Endothelial cell of umbilical vein (primary cell): ENCODE measurements at regions not wholly inside any gene's neighbourhood (a gene's known extent, or its start where the extent isn't known, plus 50 kb on each side); places are given as distances from the start of the nearest gene placed in this dataset.

Source experiments
- BruUV-seq: library from RNA; stranded (reverse); fragments of 400-500 nt; replicated peaks from 2 replicates; lab custom pipeline; 2021; lab: Mats Ljungman, UMichigan
- CTCF ChIA-PET: fragments of 300-600, 350-600 bp; sonication (Branson Sonifier 250); formaldehyde crosslinking; loops from one replicate; lab custom pipeline; 2021; ENCODE audit warnings: antibody characterized with exemption, inconsistent platforms; lab: Charles Lee
- POLR2A ChIA-PET: fragments of 300-600, 350-600 bp; sonication (Branson Sonifier 250); formaldehyde crosslinking; loops from one replicate; lab custom pipeline; 2021; ENCODE audit warnings: antibody characterized with exemption, inconsistent platforms; lab: Charles Lee
- DNase-seq: peaks from one replicate; pipeline ENCODE4 v3.0.0-alpha.2; 2011; ENCODE audit warnings: low read depth, low spot score
- FAIRE-seq: peaks from 2 replicates; lab custom pipeline; 2011; peaks lifted over from hg19 to GRCh38; lab: Jason Lieb, UNC
- H2AFZ ChIP-seq: 2 replicates; pipeline ENCODE4 v1.6.0; 2012; ENCODE audit warnings: low read depth, low read length, control low read depth, inconsistent platforms
- H3K27ac ChIP-seq: 2 replicates; pipeline ENCODE4 v1.5.1; 2011; ENCODE audit warnings: low read depth, mild to moderate bottlenecking, control low read depth, low read length, moderate library complexity; ENCODE audit not compliant: insufficient read depth
- H3K27me3 ChIP-seq, 2 experiments: 2 replicates each; pipeline versions ENCODE4 v1.6.0 to v1.6.1; 2011; ENCODE audit warnings: low read length in 2 of 2, mixed read lengths in 1 of 2; ENCODE audit not compliant: control insufficient read depth in 2 of 2, insufficient read depth in 2 of 2
- H3K36me3 ChIP-seq, 2 experiments: 2 replicates in 1 of 2; 3 replicates in 1 of 2; pipeline ENCODE4 v1.5.1; 2011; ENCODE audit warnings: low read length in 2 of 2, mild to moderate bottlenecking in 1 of 2, moderate library complexity in 1 of 2; ENCODE audit not compliant: control insufficient read depth in 2 of 2, insufficient read depth in 2 of 2; ENCODE audit errors: extremely low read depth in 1 of 2
- H3K4me1 ChIP-seq: 3 replicates; pipeline ENCODE4 v1.5.1; 2011; ENCODE audit warnings: mild to moderate bottlenecking, low read length; ENCODE audit not compliant: control insufficient read depth, insufficient read depth; ENCODE audit errors: extremely low read depth
- H3K4me2 ChIP-seq: 2 replicates; pipeline ENCODE4 v1.6.1; 2011; ENCODE audit warnings: low read length, control low read depth, mixed read lengths; ENCODE audit not compliant: insufficient read depth
- H3K4me3 ChIP-seq, 3 experiments: fragments of 200-600 bp in 1 of 3; sonication (generic), shearing (Covaris generic) in 1 of 3; replicated peaks in 1 of 3; 2 replicates each; pipeline ENCODE4 v1.5.1; 2011 to 2016; ENCODE audit warnings: control low read depth in 3 of 3, low read length in 3 of 3, mild to moderate bottlenecking in 2 of 3, inconsistent platforms in 1 of 3, low read depth in 1 of 3, moderate library complexity in 1 of 3; ENCODE audit not compliant: insufficient read depth in 1 of 3
- H3K79me2 ChIP-seq: 2 replicates; pipeline ENCODE4 v1.6.0; 2012; ENCODE audit warnings: low read length, inconsistent platforms; ENCODE audit not compliant: control insufficient read depth, insufficient read depth
- H3K9ac ChIP-seq: replicated peaks from 2 replicates; pipeline ENCODE3; 2011; ENCODE audit warnings: low read length, control low read depth; ENCODE audit not compliant: insufficient read depth; ENCODE audit errors: extremely low read depth
- H3K9me1 ChIP-seq: replicated peaks from 3 replicates; pipeline ENCODE4 v1.6.0; 2011; ENCODE audit warnings: mild to moderate bottlenecking, low read length; ENCODE audit not compliant: control insufficient read depth, insufficient read depth; ENCODE audit errors: extremely low read depth
- H3K9me3 ChIP-seq: replicated peaks from 2 replicates; pipeline ENCODE4 v1.5.1; 2012; ENCODE audit warnings: low read length, inconsistent platforms; ENCODE audit not compliant: control insufficient read depth, insufficient read depth
- H4K20me1 ChIP-seq: replicated peaks from 2 replicates; pipeline ENCODE3; 2011; ENCODE audit warnings: mild to moderate bottlenecking, low read length; ENCODE audit not compliant: control insufficient read depth, insufficient read depth; ENCODE audit errors: extremely low read depth
- CTCF ChIP-seq, 2 donors: IDR thresholded peaks; 1 replicate in 1 of 2; 2 replicates in 1 of 2; pipeline ENCODE4 v1.5.1; 2011; ENCODE audit warnings: low read length in 2 of 2, mild to moderate bottlenecking in 2 of 2, moderate library complexity in 2 of 2, control low read depth in 1 of 2, inconsistent platforms in 1 of 2, low read depth in 1 of 2; ENCODE audit not compliant: insufficient read depth in 1 of 2; ENCODE audit errors: extremely low read depth in 1 of 2
- EZH2 ChIP-seq: IDR thresholded peaks from 2 replicates; pipeline ENCODE4 v1.6.1; 2012; ENCODE audit warnings: borderline replicate concordance, low read depth, mild to moderate bottlenecking, moderate library complexity, low read length, inconsistent platforms; ENCODE audit not compliant: severe bottlenecking
- FOS ChIP-seq: IDR thresholded peaks from 2 replicates; pipeline ENCODE4 v1.6.1; 2011; ENCODE audit warnings: mild to moderate bottlenecking, low read length, moderate library complexity, borderline replicate concordance; ENCODE audit not compliant: insufficient read depth
- GATA2 ChIP-seq: IDR thresholded peaks from 2 replicates; pipeline ENCODE4 v1.7.0; 2011; ENCODE audit warnings: low read depth, mild to moderate bottlenecking, moderate library complexity, mixed read lengths, low read length; ENCODE audit not compliant: insufficient read length, insufficient read depth
- JUN ChIP-seq: IDR thresholded peaks from 2 replicates; pipeline ENCODE4 v1.6.1; 2011; ENCODE audit warnings: borderline replicate concordance, low read depth; ENCODE audit not compliant: insufficient read length, insufficient read depth
- MAX ChIP-seq: IDR thresholded peaks from 2 replicates; pipeline ENCODE4 v1.6.1; 2011; ENCODE audit not compliant: insufficient read depth, insufficient read length
- MYC ChIP-seq: IDR thresholded peaks from one replicate; pipeline ENCODE4 v1.6.1; 2011; ENCODE audit warnings: mild to moderate bottlenecking, low read depth, low read length
- POLR2A ChIP-seq: IDR thresholded peaks from 2 replicates; pipeline ENCODE4 v1.6.1; 2012; ENCODE audit warnings: low read depth, mild to moderate bottlenecking, control low read depth, low read length
- POLR2AphosphoS5 ChIP-seq: IDR thresholded peaks from 2 replicates; pipeline ENCODE4 v1.6.1; 2012; ENCODE audit warnings: low read depth, mild to moderate bottlenecking, control low read depth, low read length, moderate library complexity; ENCODE audit not compliant: insufficient read depth
- dilution Hi-C: fragments of 300-500 bp; cut with MboI; formaldehyde crosslinking; loops from one replicate; pipeline ENCODE4 v1.15.0; 2019; ENCODE audit warnings: low sequenced_read_pairs; ENCODE audit not compliant: extremely low pct_ligation_motif_present
- intact Hi-C: fragments of 100-400 bp; cut with micrococcal nuclease; formaldehyde crosslinking; loops from one replicate; pipeline ENCODE4 v1.10.0; 2022

DNA sequence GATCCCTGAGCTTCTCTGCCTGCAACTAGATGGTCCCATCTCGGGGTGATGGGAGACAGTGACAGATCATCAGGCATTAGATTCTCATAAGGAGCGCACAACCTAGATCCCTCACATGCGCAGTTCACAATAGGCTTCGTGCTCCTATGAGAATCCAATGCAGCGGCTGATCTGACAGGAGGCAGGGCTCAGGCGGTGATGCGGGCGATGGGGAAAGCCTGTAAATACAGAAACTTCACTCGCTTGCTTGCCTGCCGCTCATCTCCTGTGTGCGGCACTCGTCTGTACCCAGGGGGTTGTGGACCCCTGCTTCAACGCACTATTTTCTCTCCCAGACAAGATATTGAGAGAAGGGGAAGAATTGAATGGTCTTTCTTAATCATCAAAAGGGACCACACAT lies 473.9 kb downstream of the ZNF536 start:
- Histone ChIP-seq H3K27me3 (no peaks in the 10 kb centered on the region), H3K4me2 (no peak overlapping the region), H3K4me3 (no peak overlapping the region), H2AFZ (no peak overlapping the region), H3K27ac (no peak overlapping the region), H3K4me1 (no peaks in the 10 kb centered on the region), H3K9ac (no peak overlapping the region), H3K36me3 (no peaks in the 10 kb centered on the region), H3K79me2 (no peaks in the 10 kb centered on the region), H3K9me1 (no peaks in the 10 kb centered on the region), H3K9me3 (peaks cover 4% of the 10 kb centered on the region), H4K20me1 (no peaks in the 10 kb centered on the region)
- CTCF ChIA-PET, result no interaction called here
- POLR2A ChIA-PET, result no interaction called here
- FAIRE-seq, result no peak
- DNase-seq, result no peak
- BruUV-seq, result no TSS peak
- TF ChIP-seq CTCF (IDR thresholded peaks at IDR 0.05; ENCODE audit: extremely low read depth in 1 of 2, insufficient read depth in 1 of 2, low read depth in 1 of 2, low read length in 2 of 2) (no peak), POLR2AphosphoS5 (no peak), MYC (no peak), GATA2 (no peak), JUN (no peak), EZH2 (no peak), FOS (no peak), POLR2A (no peak), MAX (no peak)
- intact Hi-C loops, result no loop called here
- dilution Hi-C loops, result no loop called here
